Hepatocyte (in vitro differentiated cells): ENCODE measurements at regions not wholly inside any gene's neighbourhood (a gene's known extent, or its start where the extent isn't known, plus 50 kb on each side); places are given as distances from the start of the nearest gene placed in this dataset.

Experiments used
- EZH2 ChIP-seq: fragments of 200-600 bp; sonication (generic); IDR thresholded peaks from 2 replicates; pipeline ENCODE4 v1.6.1; 2016; ENCODE audit warnings: antibody characterized with exemption, mild to moderate bottlenecking, borderline replicate concordance
- EZH2phosphoT487 ChIP-seq: fragments of 200-600 bp; sonication (generic); IDR thresholded peaks from one replicate; pipeline ENCODE4 v1.6.1; 2018; ENCODE audit warnings: antibody characterized with exemption, mild to moderate bottlenecking, low read depth, moderate library complexity; ENCODE audit not compliant: unreplicated experiment, severe bottlenecking
- TF ChIP-seq, protein P1 (sequence below): fragments of 200-600 bp; sonication (generic); IDR thresholded peaks from 2 replicates; pipeline ENCODE4 v1.5.1; 2016; ENCODE audit warnings: antibody characterized with exemption, mild to moderate bottlenecking; ENCODE audit not compliant: poor library complexity

DNA sequence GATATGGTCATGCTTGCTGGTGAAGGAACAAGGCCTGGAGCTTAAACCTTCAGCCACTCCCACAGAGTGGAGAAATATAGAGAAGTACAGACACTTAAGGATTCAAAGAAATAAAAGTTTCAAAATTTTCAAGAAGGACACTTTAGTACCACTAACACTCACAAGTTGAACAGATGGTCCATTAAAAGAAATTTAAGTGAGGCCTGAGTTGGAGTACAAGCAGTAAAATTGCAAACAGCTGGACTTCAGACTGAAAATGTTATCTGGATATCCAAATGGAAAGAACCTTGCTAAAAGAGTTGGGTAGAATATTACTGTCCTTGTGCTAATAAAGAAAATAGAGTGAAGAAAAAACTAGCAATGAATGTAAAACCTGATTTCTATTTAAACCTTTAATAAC lies 397.1 kb upstream of the KCNMB2 start:
- TF ChIP-seq, protein P1, sequence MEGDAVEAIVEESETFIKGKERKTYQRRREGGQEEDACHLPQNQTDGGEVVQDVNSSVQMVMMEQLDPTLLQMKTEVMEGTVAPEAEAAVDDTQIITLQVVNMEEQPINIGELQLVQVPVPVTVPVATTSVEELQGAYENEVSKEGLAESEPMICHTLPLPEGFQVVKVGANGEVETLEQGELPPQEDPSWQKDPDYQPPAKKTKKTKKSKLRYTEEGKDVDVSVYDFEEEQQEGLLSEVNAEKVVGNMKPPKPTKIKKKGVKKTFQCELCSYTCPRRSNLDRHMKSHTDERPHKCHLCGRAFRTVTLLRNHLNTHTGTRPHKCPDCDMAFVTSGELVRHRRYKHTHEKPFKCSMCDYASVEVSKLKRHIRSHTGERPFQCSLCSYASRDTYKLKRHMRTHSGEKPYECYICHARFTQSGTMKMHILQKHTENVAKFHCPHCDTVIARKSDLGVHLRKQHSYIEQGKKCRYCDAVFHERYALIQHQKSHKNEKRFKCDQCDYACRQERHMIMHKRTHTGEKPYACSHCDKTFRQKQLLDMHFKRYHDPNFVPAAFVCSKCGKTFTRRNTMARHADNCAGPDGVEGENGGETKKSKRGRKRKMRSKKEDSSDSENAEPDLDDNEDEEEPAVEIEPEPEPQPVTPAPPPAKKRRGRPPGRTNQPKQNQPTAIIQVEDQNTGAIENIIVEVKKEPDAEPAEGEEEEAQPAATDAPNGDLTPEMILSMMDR: no peak
- TF ChIP-seq EZH2phosphoT487: no peak
- no peak for TF ChIP-seq EZH2
